ENCODE measurements at regions not wholly inside any gene's neighbourhood (a gene's known extent, or its start where the extent isn't known, plus 50 kb on each side); places are given as distances from the start of the nearest gene placed in this dataset.

DNA sequence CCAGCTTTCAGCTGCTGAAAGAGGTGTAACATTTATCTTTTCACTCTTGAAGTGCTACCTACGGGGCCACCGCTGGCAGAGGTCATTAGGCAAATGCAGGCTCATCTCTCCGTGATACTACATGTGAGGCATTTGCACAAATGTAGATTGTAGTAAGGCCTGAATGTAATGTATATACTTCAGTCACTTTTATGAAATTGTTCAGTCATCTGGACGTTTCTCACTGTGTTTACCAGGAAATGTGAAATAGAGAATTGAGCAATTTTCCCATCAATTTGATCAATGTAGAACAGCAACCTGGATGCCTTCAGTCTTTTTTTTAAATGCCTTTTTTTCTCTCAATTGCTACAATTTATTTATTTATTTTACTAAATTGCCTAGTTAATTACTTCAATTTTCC lies 368.3 kb upstream of the AZI2 start:
- TF ChIP-seq, protein P1, sequence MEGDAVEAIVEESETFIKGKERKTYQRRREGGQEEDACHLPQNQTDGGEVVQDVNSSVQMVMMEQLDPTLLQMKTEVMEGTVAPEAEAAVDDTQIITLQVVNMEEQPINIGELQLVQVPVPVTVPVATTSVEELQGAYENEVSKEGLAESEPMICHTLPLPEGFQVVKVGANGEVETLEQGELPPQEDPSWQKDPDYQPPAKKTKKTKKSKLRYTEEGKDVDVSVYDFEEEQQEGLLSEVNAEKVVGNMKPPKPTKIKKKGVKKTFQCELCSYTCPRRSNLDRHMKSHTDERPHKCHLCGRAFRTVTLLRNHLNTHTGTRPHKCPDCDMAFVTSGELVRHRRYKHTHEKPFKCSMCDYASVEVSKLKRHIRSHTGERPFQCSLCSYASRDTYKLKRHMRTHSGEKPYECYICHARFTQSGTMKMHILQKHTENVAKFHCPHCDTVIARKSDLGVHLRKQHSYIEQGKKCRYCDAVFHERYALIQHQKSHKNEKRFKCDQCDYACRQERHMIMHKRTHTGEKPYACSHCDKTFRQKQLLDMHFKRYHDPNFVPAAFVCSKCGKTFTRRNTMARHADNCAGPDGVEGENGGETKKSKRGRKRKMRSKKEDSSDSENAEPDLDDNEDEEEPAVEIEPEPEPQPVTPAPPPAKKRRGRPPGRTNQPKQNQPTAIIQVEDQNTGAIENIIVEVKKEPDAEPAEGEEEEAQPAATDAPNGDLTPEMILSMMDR (IDR thresholded peaks at IDR 0.05), result no peak
- TF ChIP-seq POLR2AphosphoS5 (IDR thresholded peaks at IDR 0.05), result no peak
- no peak for TF ChIP-seq EP300 (IDR thresholded peaks at IDR 0.05)
- TF ChIP-seq POLR2A (IDR thresholded peaks at IDR 0.05), result no peak
- Histone ChIP-seq H3K4me3 (no peak overlapping the region), H3K27me3 (no peaks in the 10 kb centered on the region), H3K9me3 (no peaks in the 10 kb centered on the region), H3K27ac (no peak overlapping the region), H3K4me1 (no peaks in the 10 kb centered on the region), H3K36me3 (no peaks in the 10 kb centered on the region)
- WGBS, result 79% methylated on average over 4 of the region's 4 CpGs
- no peak for DNase-seq (ENCODE audit: low spot score in 2 of 2)

DNA sequence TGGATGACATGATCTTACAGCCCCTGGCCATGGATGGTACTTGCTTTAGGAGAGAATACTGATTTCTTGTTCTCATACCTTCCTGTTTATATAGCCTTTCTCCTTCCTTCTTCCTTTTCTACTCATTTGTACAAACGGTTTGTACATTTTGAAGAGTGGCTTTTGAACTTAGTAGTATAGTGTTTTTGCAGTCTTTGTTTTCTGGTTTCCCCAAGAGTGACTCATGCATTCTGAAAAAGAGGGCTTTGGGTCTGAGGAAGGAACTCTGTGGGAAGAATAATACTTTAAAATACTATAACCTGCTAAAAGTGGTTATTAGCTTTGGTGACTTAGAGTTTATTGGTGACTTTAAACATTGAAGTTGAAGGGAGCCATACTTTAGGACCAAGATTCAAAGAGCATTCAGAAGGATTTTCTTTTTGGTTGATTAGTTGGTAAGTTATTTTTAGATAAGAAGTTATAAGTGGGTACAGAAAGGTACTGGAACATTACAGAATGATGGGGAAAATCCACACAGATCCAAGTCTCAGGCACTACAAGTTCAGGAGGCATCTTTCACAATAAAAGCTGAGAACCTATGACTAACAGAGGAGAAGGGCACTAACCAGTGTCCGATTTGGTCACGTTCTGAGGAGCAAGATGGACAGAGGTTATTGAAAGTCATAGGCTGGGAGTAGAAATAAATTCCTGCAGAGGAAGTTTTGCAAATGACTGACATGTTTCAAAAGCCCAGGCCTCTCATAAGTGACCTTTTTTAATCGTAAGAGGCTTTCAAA lies 369.6 kb upstream of the AZI2 start:
- no peaks in the 10 kb centered on the region for H3K9me3 ChIP-seq

DNA sequence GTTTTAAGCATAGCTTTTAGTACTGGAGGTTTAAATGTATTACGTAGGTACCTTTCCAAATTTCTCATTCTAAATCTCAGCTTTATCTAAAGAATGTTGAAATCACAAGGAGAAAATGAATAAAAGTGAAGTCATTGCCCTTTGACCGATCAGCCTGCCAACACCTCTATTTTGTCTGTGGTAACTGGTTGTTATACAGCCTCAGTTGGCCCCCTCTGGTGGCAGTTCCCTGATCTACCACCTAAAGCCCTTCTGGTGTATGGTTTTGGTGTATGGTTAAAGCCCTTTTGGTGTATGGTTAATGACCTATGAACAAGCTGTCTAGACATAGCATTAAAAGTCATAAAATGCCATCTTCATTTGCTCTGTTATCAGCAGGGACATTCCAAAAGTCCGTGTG lies 378.2 kb upstream of the AZI2 start:
- 64% methylated on average over 3 of the region's 3 CpGs for WGBS
- H3K36me3 ChIP-seq, result no peaks in the 10 kb centered on the region
- no peak for TF ChIP-seq POLR2AphosphoS5 (IDR thresholded peaks at IDR 0.05)
- TF ChIP-seq EP300 (IDR thresholded peaks at IDR 0.05), result no peak
- no peak for TF ChIP-seq POLR2A (IDR thresholded peaks at IDR 0.05)
- TF ChIP-seq, protein P1 (IDR thresholded peaks at IDR 0.05), result no peak
- no peak overlapping the region for H3K27ac ChIP-seq
- no peaks in the 10 kb centered on the region for H3K4me1 ChIP-seq
- DNase-seq (ENCODE audit: low spot score in 2 of 2), result no peak
- no peaks in the 10 kb centered on the region for H3K27me3 ChIP-seq
- H3K9me3 ChIP-seq, result peaks cover 3% of the 10 kb centered on the region
- H3K4me3 ChIP-seq, result no peak overlapping the region

More for the DNA sequence above, 369.6 kb upstream of the AZI2 start:
- Histone ChIP-seq H3K27ac (no peak overlapping the region), H3K4me1 (no peaks in the 10 kb centered on the region), H3K4me3 (no peak overlapping the region), H3K27me3 (no peaks in the 10 kb centered on the region), H3K36me3 (no peaks in the 10 kb centered on the region)
- TF ChIP-seq EP300 (IDR thresholded peaks at IDR 0.05), result no peak
- TF ChIP-seq POLR2AphosphoS5 (IDR thresholded peaks at IDR 0.05), result no peak
- TF ChIP-seq, protein P1 (IDR thresholded peaks at IDR 0.05), result no peak
- no peak for TF ChIP-seq POLR2A (IDR thresholded peaks at IDR 0.05)
- WGBS, result 70% methylated on average over 4 of the region's 4 CpGs
- DNase-seq (ENCODE audit: low spot score in 2 of 2), result no peak

DNA sequence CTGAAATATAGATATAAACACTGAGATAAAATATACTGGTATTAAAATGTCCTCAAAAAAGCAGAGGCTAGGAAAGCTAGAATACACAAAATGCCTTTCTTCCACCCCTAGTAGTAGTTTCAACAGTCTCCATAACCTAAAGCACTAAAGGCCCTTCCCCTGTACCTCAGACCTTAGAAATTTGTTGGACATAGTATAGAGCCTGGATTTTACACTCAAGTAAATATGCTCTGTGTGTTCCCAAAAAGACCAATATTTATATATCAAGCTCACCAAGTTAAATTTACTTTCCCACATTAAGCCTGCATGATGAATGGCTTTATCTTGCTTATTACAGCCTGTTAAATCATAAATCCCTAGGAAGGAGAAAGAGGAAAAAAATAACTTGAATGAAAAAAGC lies 378.7 kb upstream of the AZI2 start:
- H3K27ac ChIP-seq, result no peak overlapping the region
- no peaks in the 10 kb centered on the region for H3K36me3 ChIP-seq
- H3K9me3 ChIP-seq, result peaks cover 3% of the 10 kb centered on the region
- H3K27me3 ChIP-seq, result no peaks in the 10 kb centered on the region
- no peak overlapping the region for H3K4me3 ChIP-seq
- no peak for DNase-seq (ENCODE audit: low spot score in 2 of 2)
- TF ChIP-seq EP300 (IDR thresholded peaks at IDR 0.05), result no peak
- no peak for TF ChIP-seq POLR2A (IDR thresholded peaks at IDR 0.05)
- TF ChIP-seq POLR2AphosphoS5 (IDR thresholded peaks at IDR 0.05), result no peak
- TF ChIP-seq, protein P1 (IDR thresholded peaks at IDR 0.05), result no peak
- no peaks in the 10 kb centered on the region for H3K4me1 ChIP-seq

DNA sequence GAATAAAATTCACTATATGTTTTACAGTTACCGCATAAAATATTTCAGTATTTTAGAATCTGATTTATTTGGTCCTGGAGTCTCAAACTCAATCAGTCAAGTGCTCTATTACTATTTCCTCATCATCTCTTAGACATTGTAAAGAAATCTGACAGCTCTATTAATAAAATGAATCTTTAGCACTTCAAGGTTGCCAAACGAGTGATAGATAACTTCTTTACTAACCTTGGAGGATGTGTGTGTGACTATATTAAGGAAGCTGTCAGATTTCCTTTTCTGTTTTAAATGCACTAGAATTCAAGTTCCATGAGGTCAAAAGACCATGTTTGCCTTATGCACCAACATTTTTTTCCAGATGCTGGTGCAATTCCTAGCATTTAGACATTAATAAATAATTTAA lies 389.8 kb upstream of the AZI2 start:
- Histone ChIP-seq H3K36me3 (no peaks in the 10 kb centered on the region), H3K27ac (no peak overlapping the region), H3K9me3 (no peaks in the 10 kb centered on the region), H3K4me3 (no peak overlapping the region), H3K4me1 (peaks cover 2% of the 10 kb centered on the region), H3K27me3 (no peaks in the 10 kb centered on the region)
- 78% methylated on average over 2 of the region's 2 CpGs for WGBS
- TF ChIP-seq POLR2A (IDR thresholded peaks at IDR 0.05), result no peak
- TF ChIP-seq, protein P1 (IDR thresholded peaks at IDR 0.05), result no peak
- no peak for TF ChIP-seq EP300 (IDR thresholded peaks at IDR 0.05)
- no peak for TF ChIP-seq POLR2AphosphoS5 (IDR thresholded peaks at IDR 0.05)
- DNase-seq (ENCODE audit: low spot score in 2 of 2), result no peak
